GM12891 (cell line): ENCODE measurements at regions not wholly inside any gene's neighbourhood (a gene's known extent, or its start where the extent isn't known, plus 50 kb on each side); places are given as distances from the start of the nearest gene placed in this dataset.

ENCODE experiments used
- PAX5 ChIP-seq: IDR thresholded peaks from 2 replicates; pipeline ENCODE4 v1.6.1; 2011; ENCODE audit warnings: low read length, moderate library complexity, mild to moderate bottlenecking; ENCODE audit not compliant: insufficient read depth, severe bottlenecking
- POLR2A ChIP-seq: IDR thresholded peaks from 2 replicates; pipeline ENCODE4 v1.6.1; 2011; ENCODE audit warnings: low read depth, low read length, control low read depth
- POLR2AphosphoS5 ChIP-seq: IDR thresholded peaks from 2 replicates; pipeline ENCODE4 v1.6.1; 2011; ENCODE audit warnings: low read depth, low read length, control low read depth
- POU2F2 ChIP-seq: IDR thresholded peaks from 2 replicates; pipeline ENCODE4 v1.6.1; 2011; ENCODE audit warnings: low read depth, mild to moderate bottlenecking, control low read depth, low read length, moderate library complexity
- SPI1 ChIP-seq: IDR thresholded peaks from 2 replicates; pipeline ENCODE4 v1.6.1; 2011; ENCODE audit warnings: low read depth, low read length, control low read depth
- TAF1 ChIP-seq: IDR thresholded peaks from 2 replicates; pipeline ENCODE4 v1.6.1; 2011; ENCODE audit warnings: low read depth, low read length, control low read depth

- TF ChIP-seq POLR2A, result no peak
- no peak for TF ChIP-seq SPI1
- no peak for TF ChIP-seq POLR2AphosphoS5
- TF ChIP-seq POU2F2, result no peak
- TF ChIP-seq TAF1, result no peak
- TF ChIP-seq PAX5, result no peak
These were observed 124.6 kb upstream of the CREB1 start for GRCh38 chr2:207405150-207405549.
